ENCODE measurements at regions not wholly inside any gene's neighbourhood (a gene's known extent, or its start where the extent isn't known, plus 50 kb on each side); places are given as distances from the start of the nearest gene placed in this dataset.

DNA sequence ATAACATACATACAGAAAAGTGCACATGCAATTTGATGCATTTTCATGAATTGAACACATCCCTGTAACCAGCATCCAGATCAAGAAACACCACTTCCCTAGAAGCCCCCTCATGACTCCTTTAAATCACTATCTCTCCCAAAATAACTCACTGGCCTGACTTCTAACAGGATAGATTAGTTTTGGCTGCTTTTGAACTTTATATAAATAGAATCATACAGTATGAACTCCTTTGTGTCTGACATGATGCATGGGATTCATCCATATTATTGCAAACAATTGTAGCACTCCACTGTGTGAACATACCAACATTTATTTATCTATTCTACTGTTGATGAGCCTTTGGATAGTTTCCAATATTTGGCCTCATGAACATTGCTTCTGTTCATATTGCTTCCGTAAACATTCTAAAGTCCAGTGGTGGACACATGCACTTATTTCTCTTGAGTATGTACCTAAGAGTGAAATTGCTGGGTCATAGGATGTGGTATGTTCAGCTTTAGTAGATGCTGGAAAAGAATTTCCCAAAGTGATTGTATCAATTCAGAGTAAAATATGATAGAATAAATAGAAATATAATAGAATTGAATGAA lies 148.7 kb upstream of the GDNF start:
- TF ChIP-seq POLR2A (IDR thresholded peaks at IDR 0.05; ENCODE audit: extremely low read depth, insufficient read length) (no peak), MYC (IDR thresholded peaks at IDR 0.05; ENCODE audit: low read depth, low read length) (no peak)
- TF ChIP-seq, protein P1, sequence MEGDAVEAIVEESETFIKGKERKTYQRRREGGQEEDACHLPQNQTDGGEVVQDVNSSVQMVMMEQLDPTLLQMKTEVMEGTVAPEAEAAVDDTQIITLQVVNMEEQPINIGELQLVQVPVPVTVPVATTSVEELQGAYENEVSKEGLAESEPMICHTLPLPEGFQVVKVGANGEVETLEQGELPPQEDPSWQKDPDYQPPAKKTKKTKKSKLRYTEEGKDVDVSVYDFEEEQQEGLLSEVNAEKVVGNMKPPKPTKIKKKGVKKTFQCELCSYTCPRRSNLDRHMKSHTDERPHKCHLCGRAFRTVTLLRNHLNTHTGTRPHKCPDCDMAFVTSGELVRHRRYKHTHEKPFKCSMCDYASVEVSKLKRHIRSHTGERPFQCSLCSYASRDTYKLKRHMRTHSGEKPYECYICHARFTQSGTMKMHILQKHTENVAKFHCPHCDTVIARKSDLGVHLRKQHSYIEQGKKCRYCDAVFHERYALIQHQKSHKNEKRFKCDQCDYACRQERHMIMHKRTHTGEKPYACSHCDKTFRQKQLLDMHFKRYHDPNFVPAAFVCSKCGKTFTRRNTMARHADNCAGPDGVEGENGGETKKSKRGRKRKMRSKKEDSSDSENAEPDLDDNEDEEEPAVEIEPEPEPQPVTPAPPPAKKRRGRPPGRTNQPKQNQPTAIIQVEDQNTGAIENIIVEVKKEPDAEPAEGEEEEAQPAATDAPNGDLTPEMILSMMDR (IDR thresholded peaks at IDR 0.05; ENCODE audit: low read depth, low read length): no peak
- TF ChIP-seq, protein P2, sequence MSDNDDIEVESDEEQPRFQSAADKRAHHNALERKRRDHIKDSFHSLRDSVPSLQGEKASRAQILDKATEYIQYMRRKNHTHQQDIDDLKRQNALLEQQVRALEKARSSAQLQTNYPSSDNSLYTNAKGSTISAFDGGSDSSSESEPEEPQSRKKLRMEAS (IDR thresholded peaks at IDR 0.05; ENCODE audit: low read depth, low read length): no peak
- no peak overlapping the region for H3K4me3 ChIP-seq (ENCODE audit: low read depth, low read length)
- no peak for DNase-seq (ENCODE audit: low read depth)

DNA sequence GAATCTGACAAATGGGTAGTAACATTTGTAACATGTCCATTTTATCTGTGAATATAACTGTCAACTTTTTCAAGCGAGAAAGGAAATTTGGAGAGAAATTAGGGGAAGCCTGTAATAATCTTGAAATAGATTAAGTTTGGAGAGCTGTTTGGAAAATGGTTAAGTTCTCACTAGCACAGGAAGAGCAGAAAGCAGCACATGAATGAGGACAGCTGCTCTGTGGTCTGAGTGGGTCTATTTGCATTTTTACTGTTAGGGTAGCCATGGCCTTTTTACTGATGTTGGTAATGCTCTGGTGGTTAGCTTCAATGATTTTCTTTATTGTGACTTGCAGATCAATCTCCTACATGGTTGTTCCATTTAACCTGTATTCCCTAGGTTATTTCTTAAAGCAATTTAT lies 144.5 kb upstream of the GDNF start:
- no peak for DNase-seq (ENCODE audit: low read depth)
- no peak overlapping the region for H3K4me3 ChIP-seq (ENCODE audit: low read depth, low read length)
- TF ChIP-seq MYC (IDR thresholded peaks at IDR 0.05; ENCODE audit: low read depth, low read length): no peak
- TF ChIP-seq, protein P1 (IDR thresholded peaks at IDR 0.05; ENCODE audit: low read depth, low read length): no peak
- TF ChIP-seq POLR2A (IDR thresholded peaks at IDR 0.05; ENCODE audit: extremely low read depth, insufficient read length): no peak
- TF ChIP-seq, protein P2 (IDR thresholded peaks at IDR 0.05; ENCODE audit: low read depth, low read length): no peak

DNA sequence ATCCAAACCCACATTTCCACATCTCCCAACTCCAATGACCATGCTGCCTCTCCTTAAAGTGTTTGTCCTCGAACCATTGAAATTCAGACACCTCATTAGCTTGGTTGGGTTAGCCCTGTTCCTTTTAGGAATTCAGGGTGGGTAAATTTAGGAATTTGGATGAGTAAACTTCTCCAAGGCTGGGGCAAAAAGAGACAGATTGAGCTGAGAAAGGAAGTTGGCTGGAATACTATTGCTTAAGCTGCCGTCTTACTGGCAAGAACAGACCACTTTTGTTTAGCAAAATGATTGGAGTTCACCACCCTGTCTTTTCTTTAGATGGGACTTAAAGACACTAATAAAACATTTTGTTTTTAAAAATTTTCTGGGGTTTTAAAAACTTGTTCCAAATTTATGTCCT lies 143.6 kb upstream of the GDNF start:
- no peak overlapping the region for H3K4me3 ChIP-seq (ENCODE audit: low read depth, low read length)
- TF ChIP-seq, protein P2 (IDR thresholded peaks at IDR 0.05; ENCODE audit: low read depth, low read length): no peak
- TF ChIP-seq MYC (IDR thresholded peaks at IDR 0.05; ENCODE audit: low read depth, low read length): no peak
- TF ChIP-seq, protein P1 (IDR thresholded peaks at IDR 0.05; ENCODE audit: low read depth, low read length): no peak
- TF ChIP-seq POLR2A (IDR thresholded peaks at IDR 0.05; ENCODE audit: extremely low read depth, insufficient read length): no peak
- no peak for DNase-seq (ENCODE audit: low read depth)

DNA sequence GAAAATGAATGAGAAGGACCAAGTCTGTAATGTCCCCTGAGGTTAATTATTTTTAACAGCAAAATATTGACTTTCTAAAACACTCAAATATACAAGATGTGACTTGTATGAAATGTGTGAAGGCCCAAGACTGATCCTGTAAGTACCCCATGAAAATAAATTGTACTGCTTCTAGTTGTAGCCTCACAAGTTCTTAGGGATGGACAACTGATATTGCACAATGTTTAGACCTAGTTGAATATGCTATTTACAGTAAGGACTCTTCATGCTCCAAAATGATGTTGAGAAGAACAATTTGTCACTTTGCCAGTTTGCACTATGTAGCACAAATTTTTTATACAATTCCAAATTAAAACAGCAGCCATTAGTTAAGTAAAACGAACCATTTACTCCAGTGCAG lies 139.7 kb upstream of the GDNF start:
- H3K4me3 ChIP-seq (ENCODE audit: low read depth, low read length): no peak overlapping the region

DNA sequence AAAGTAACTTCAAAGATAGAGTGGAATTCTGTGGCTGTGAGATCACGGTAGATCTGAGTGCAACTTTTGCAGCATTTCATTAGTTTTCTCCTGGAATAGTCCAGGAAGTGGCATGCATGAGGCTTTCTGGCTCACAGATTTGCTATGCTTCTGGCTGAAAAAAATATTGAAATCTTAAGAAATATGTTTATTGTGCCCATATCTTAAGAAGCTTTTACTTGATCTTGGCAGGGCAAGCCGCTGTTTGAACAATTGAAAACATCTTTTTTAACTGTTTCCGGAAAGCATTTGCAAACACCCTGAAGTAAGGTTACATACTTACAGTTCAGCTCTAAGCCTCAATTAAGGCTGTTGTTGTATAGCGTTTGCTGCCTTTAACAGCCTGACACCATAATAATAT lies 135.7 kb upstream of the GDNF start:
- no peak for DNase-seq (ENCODE audit: low read depth)
- no peak overlapping the region for H3K4me3 ChIP-seq (ENCODE audit: low read depth, low read length)
- TF ChIP-seq, protein P2 (IDR thresholded peaks at IDR 0.05; ENCODE audit: low read depth, low read length): no peak
- no peak for TF ChIP-seq POLR2A (IDR thresholded peaks at IDR 0.05; ENCODE audit: extremely low read depth, insufficient read length)
- TF ChIP-seq, protein P1 (IDR thresholded peaks at IDR 0.05; ENCODE audit: low read depth, low read length): no peak
- no peak for TF ChIP-seq MYC (IDR thresholded peaks at IDR 0.05; ENCODE audit: low read depth, low read length)

More for the DNA sequence above, 139.7 kb upstream of the GDNF start:
- DNase-seq (ENCODE audit: low read depth): no peak
- TF ChIP-seq, protein P2 (IDR thresholded peaks at IDR 0.05; ENCODE audit: low read depth, low read length): no peak
- TF ChIP-seq POLR2A (IDR thresholded peaks at IDR 0.05; ENCODE audit: extremely low read depth, insufficient read length) (no peak), MYC (IDR thresholded peaks at IDR 0.05; ENCODE audit: low read depth, low read length) (no peak)
- TF ChIP-seq, protein P1 (IDR thresholded peaks at IDR 0.05; ENCODE audit: low read depth, low read length): no peak
